Activated CD4-positive, CD25-positive, alpha-beta regulatory T cell treated with anti-CD3 and anti-CD28 coated beads, Interleukin-2, amount 50 U/mL, for 16 hours (primary cell): ENCODE measurements at regions not wholly inside any gene's neighbourhood (a gene's known extent, or its start where the extent isn't known, plus 50 kb on each side); places are given as distances from the start of the nearest gene placed in this dataset.
A peak's percentile ranks its signal among the peaks of the same experiment; 100 is the strongest.
"Not testable (repeated sequence)": the region's sequence is repeated elsewhere in the genome, so short reads cannot be mapped to it uniquely, and the experiment has no call there.

Experiments
- DNase-seq: peaks from one replicate; pipeline ENCODE4 v3.0.0-alpha.2; 2020; ENCODE audit warnings: low read depth, low spot score

- peak; percentile 30 for DNase-seq
Observed at GRCh38 chr13:24995225-24995804, 100.6 kb upstream of the PABPC3 start.

- DNase-seq = no peak
Observed at GRCh38 chr13:24997367-24997967, 98.5 kb upstream of the PABPC3 start.

GRCh38 chr13:24998433-24998832 lies 97.5 kb upstream of the PABPC3 start:
- DNase-seq = no peak

GRCh38 chr13:25001476-25002206 lies 94.3 kb upstream of the PABPC3 start:
- no peak for DNase-seq

GRCh38 chr13:25002311-25002710 lies 93.6 kb upstream of the PABPC3 start:
- DNase-seq = not testable (repeated sequence)

GRCh38 chr13:25004489-25004888 lies 91.4 kb upstream of the PABPC3 start:
- DNase-seq = not testable (repeated sequence)

- not testable (repeated sequence) for DNase-seq
Observed at GRCh38 chr13:25005050-25005497, 90.9 kb upstream of the PABPC3 start.

GRCh38 chr13:25007389-25007788 lies 88.5 kb upstream of the PABPC3 start:
- DNase-seq = not testable (repeated sequence)

- not testable (repeated sequence) for DNase-seq
Observed at GRCh38 chr13:25014398-25014973, 81.5 kb upstream of the PABPC3 start.

GRCh38 chr13:25017176-25017575 lies 78.8 kb upstream of the PABPC3 start:
- not testable (repeated sequence) for DNase-seq

GRCh38 chr13:25017808-25018728 lies 77.9 kb upstream of the PABPC3 start:
- DNase-seq = not testable (repeated sequence)

GRCh38 chr13:25018729-25019115 lies 77.2 kb upstream of the PABPC3 start:
- no peak for DNase-seq

- DNase-seq = not testable (repeated sequence)
Observed at GRCh38 chr13:25019741-25020140, 76.2 kb upstream of the PABPC3 start.

GRCh38 chr13:25024175-25024574 lies 71.8 kb upstream of the PABPC3 start:
- DNase-seq = no peak

- DNase-seq = no peak
Observed at GRCh38 chr13:25032160-25032559, 63.8 kb upstream of the PABPC3 start.

GRCh38 chr13:25034173-25034572 lies 61.8 kb upstream of the PABPC3 start:
- no peak for DNase-seq

GRCh38 chr13:25037057-25037813 lies 58.7 kb upstream of the PABPC3 start:
- no peak for DNase-seq

- DNase-seq = no peak
Observed at GRCh38 chr13:25042151-25042865, 53.6 kb upstream of the PABPC3 start.

- no peak for DNase-seq
Observed at GRCh38 chr13:25044071-25044470, 51.9 kb upstream of the PABPC3 start.
